ENCODE measurements at regions not wholly inside any gene's neighbourhood (a gene's known extent, or its start where the extent isn't known, plus 50 kb on each side); places are given as distances from the start of the nearest gene placed in this dataset.

- CTCF ChIA-PET, result no interaction called here
- POLR2A ChIA-PET, result no interaction called here
Measured at GRCh38 chr12:114302606-114303315, 103.2 kb downstream of the TBX5 start.

- POLR2A ChIA-PET, result no interaction called here
- CTCF ChIA-PET, result no interaction called here
Measured at GRCh38 chr12:114302117-114302516, 103.8 kb downstream of the TBX5 start.

- POLR2A ChIA-PET, result no interaction called here
Measured at GRCh38 chr12:114294303-114294685, 111.7 kb downstream of the TBX5 start.

GRCh38 chr12:114293571-114294302, 112.2 kb downstream of the TBX5 start:
- POLR2A ChIA-PET, result no interaction called here
- CTCF ChIA-PET, result no interaction called here

More at GRCh38 chr12:114294303-114294685, 111.7 kb downstream of the TBX5 start:
- CTCF ChIA-PET, result no interaction called here

- CTCF ChIA-PET, result no interaction called here
- POLR2A ChIA-PET, result no interaction called here
Measured at GRCh38 chr12:114293073-114293472, 112.9 kb downstream of the TBX5 start.

- POLR2A ChIA-PET, result no interaction called here
- CTCF ChIA-PET, result no interaction called here
Measured at GRCh38 chr12:114291389-114292060, 114.4 kb downstream of the TBX5 start.

GRCh38 chr12:114287821-114288525, 118.0 kb downstream of the TBX5 start:
- POLR2A ChIA-PET, result no interaction called here
- CTCF ChIA-PET, result no interaction called here

GRCh38 chr12:114286145-114286544, 119.8 kb downstream of the TBX5 start:
- ChIA-PET POLR2A (no interaction called here), CTCF (no interaction called here)

GRCh38 chr12:114285554-114285953, 120.4 kb downstream of the TBX5 start:
- ChIA-PET POLR2A (no interaction called here), CTCF (no interaction called here)

- ChIA-PET POLR2A (no interaction called here), CTCF (no interaction called here)
Measured at GRCh38 chr12:114284041-114284440, 121.9 kb downstream of the TBX5 start.

- ChIA-PET CTCF (no interaction called here), POLR2A (no interaction called here)
Measured at GRCh38 chr12:114275932-114276785, 129.8 kb downstream of the TBX5 start.

- POLR2A ChIA-PET, result no interaction called here
- CTCF ChIA-PET, result no interaction called here
Measured at GRCh38 chr12:114275086-114275485, 130.9 kb downstream of the TBX5 start.

- ChIA-PET POLR2A (no interaction called here), CTCF (no interaction called here)
Measured at GRCh38 chr12:114274131-114274530, 131.8 kb downstream of the TBX5 start.

GRCh38 chr12:114272605-114273004, 133.3 kb downstream of the TBX5 start:
- ChIA-PET POLR2A (no interaction called here), CTCF (no interaction called here)

- CTCF ChIA-PET, result no interaction called here
Measured at GRCh38 chr12:114272071-114272470, 133.9 kb downstream of the TBX5 start.

GRCh38 chr12:114269153-114269552, 136.8 kb downstream of the TBX5 start:
- ChIA-PET CTCF (no interaction called here), POLR2A (no interaction called here)

More at GRCh38 chr12:114272071-114272470, 133.9 kb downstream of the TBX5 start:
- POLR2A ChIA-PET, result no interaction called here

- ChIA-PET CTCF (no interaction called here), POLR2A (no interaction called here)
Measured at GRCh38 chr12:114266536-114266935, 139.4 kb downstream of the TBX5 start.

GRCh38 chr12:114265036-114265435, 140.9 kb downstream of the TBX5 start:
- CTCF ChIA-PET, result no interaction called here
- POLR2A ChIA-PET, result no interaction called here

GRCh38 chr12:114263056-114263805, 142.7 kb downstream of the TBX5 start:
- ChIA-PET POLR2A (no interaction called here), CTCF (no interaction called here)

Measured in activated CD8-positive, alpha-beta memory T cell treated with anti-CD3 and anti-CD28 coated beads for 36 hours (primary cell).